ENCODE measurements at regions not wholly inside any gene's neighbourhood (a gene's known extent, or its start where the extent isn't known, plus 50 kb on each side); places are given as distances from the start of the nearest gene placed in this dataset.
"Not testable (repeated sequence)": the region's sequence is repeated elsewhere in the genome, so short reads cannot be mapped to it uniquely, and the experiment has no call there.

DNA sequence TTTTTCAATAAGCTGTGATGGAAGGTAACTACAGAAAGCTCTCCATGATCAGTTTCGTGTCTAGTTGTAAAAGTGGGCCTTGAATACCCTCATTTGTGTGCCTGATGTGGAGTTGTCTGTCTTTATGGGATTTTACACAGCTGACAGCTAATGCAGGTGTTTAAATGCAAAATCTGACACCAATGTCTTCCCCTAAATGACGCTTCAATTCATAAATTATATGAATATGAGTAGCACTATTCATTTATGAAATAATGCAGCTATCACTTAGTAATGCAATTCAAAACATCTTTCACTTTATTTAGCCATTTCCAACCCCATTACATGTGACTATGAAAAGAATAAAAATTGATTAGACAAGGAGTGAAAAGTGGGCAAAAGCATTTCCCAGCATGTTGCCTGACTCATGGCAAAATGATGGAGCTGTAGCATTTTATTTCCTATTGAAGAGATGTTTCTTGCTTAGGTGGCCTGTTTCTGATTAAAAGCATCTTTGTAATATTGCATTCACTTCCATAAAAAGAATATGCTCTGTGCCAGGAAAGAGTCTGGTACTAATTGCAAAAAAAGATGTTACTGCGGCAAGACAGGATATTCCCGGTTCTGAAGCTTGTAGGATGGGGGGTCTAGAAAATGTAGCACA lies 116.7 kb upstream of the HAPLN1 start:
- H3K27ac Mint-ChIP-seq, result no peak overlapping the region

DNA sequence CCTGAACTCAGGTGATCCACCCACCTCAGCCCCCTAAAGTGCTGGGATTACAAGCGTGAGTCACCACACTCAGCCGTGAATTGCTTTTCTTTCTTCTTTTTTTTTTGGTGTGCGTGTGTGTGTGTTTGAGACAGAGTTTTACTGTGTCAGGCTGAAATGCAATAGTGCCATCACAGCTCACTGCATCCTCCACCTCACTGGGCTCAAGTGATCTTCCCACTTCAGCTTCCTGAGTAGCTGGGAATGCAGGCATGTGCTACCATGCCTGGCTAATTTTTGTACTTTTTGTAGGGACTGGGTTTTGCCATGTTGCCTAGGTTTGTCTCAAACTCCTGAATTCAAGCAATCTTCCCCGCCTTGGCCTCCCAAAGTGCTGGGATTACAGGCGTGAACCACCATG lies 113.7 kb upstream of the HAPLN1 start:
- H3K9me3 Mint-ChIP-seq, result peaks cover 0 to 5% (median 2%) of the 10 kb centered on the region in 3 donors
- no peaks in the 10 kb centered on the region for H3K27me3 Mint-ChIP-seq
- H3K27ac Mint-ChIP-seq, result no peak overlapping the region
- H3K36me3 Mint-ChIP-seq, result no peaks in the 10 kb centered on the region
- H3K4me1 Mint-ChIP-seq, result no peaks in the 10 kb centered on the region
- no peak overlapping the region for H3K4me3 Mint-ChIP-seq

More for the DNA sequence above, 116.7 kb upstream of the HAPLN1 start:
- Mint-ChIP-seq H3K4me1 (no peaks in the 10 kb centered on the region), H3K4me3 (no peak overlapping the region), H3K36me3 (no peaks in the 10 kb centered on the region), H3K9me3 (peaks cover 0 to 2% (median 2%) of the 10 kb centered on the region in 3 donors), H3K27me3 (no peaks in the 10 kb centered on the region)

DNA sequence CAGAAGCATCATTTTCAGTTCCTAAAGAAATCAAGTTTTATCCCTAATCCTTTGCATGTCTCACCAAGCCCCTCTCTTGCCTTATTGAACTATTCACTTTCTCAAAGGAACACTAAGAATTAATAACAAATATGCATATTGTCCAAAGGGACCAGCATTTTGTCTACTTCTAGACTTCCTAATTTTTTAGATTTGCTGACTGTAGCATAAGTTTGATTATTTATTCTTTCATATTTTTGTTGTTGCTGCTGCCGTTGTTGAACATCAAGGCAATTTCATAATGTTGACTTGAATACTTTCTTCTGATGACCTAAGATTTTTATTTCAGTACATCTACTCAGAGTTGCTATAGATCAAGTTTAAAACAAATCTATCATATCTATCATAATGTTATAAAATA lies 111.2 kb upstream of the HAPLN1 start:
- no peaks in the 10 kb centered on the region for H3K27me3 Mint-ChIP-seq
- H3K27ac Mint-ChIP-seq, result no peak overlapping the region
- H3K9me3 Mint-ChIP-seq, result peaks cover 0 to 5% (median 2%) of the 10 kb centered on the region in 3 donors
- H3K36me3 Mint-ChIP-seq, result no peaks in the 10 kb centered on the region
- no peak overlapping the region for H3K4me3 Mint-ChIP-seq
- H3K4me1 Mint-ChIP-seq, result no peaks in the 10 kb centered on the region

DNA sequence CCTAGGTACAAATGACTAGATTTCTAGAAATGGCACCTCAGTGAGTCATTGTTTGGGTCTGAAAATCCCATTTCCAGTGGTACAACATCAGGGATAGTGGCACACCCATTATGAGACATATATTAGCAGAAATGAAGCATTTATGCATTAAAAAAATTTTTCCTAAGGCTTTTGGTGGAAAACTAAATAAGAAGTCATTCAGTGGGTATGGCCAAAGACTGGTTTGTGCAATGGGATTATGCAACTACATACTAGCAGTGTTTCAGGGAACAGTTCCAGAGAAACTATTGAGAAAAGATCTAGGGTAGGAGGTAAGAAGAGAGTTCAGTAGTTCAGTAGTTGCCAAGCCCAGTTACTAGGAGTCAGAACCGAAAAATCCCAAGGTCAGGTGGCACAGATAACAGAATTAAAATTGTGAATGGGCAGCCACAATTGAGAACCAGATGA lies 106.5 kb upstream of the HAPLN1 start:
- Mint-ChIP-seq H3K27ac (no peak overlapping the region), H3K27me3 (no peaks in the 10 kb centered on the region), H3K4me3 (no peak overlapping the region), H3K4me1 (no peaks in the 10 kb centered on the region), H3K36me3 (no peaks in the 10 kb centered on the region), H3K9me3 (peaks cover 0 to 6% (median 0%) of the 10 kb centered on the region in 3 donors)

DNA sequence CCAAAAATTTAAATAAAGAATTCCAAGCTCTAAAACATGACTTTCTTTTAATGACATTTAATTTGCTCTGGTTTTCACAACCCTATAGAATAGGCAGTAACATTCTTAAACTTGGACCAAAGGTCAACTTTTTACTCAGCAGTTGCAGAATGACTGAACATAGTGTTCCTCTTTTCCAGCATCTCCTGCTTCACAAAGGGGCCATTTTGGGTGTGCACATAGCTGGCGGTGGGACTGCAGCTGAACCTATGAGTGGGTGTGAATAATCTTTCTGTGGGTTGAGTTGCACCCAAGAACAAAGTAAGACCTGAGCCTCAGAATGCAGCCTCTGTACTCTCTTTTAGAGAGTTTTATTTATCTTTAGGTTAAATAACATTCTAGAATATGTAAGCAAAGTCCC lies 96.9 kb upstream of the HAPLN1 start:
- Mint-ChIP-seq H3K27ac (no peak overlapping the region), H3K9me3 (peaks cover 4 to 8% (median 6%) of the 10 kb centered on the region in 3 donors), H3K36me3 (no peaks in the 10 kb centered on the region), H3K4me1 (peaks cover 0 to 1% (median 0%) of the 10 kb centered on the region in 3 donors), H3K27me3 (no peaks in the 10 kb centered on the region), H3K4me3 (no peak overlapping the region)

DNA sequence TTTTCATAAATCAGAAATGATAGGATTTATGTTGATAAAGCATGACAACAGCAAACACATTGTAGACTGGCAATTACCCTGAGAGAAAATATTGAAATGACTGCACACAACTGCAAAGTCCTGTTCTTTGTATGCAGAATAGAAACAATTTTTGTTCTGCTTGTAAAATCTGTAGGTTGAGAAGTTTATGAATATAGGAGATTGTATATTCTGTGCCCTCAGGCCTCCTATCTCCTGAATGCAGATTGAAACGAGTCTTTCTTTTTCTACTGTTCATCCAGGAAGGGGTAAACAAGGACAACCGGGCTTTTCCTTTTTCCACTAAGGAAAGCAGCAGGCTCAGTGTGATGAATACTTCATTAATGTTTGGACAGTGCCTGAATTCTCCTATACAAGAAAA lies 95.0 kb upstream of the HAPLN1 start:
- Mint-ChIP-seq H3K4me1 (peaks cover 0 to 1% (median 0%) of the 10 kb centered on the region in 3 donors), H3K9me3 (peaks cover 3 to 6% (median 5%) of the 10 kb centered on the region in 3 donors), H3K4me3 (no peak overlapping the region), H3K36me3 (no peaks in the 10 kb centered on the region), H3K27me3 (no peaks in the 10 kb centered on the region), H3K27ac (no peak overlapping the region)

DNA sequence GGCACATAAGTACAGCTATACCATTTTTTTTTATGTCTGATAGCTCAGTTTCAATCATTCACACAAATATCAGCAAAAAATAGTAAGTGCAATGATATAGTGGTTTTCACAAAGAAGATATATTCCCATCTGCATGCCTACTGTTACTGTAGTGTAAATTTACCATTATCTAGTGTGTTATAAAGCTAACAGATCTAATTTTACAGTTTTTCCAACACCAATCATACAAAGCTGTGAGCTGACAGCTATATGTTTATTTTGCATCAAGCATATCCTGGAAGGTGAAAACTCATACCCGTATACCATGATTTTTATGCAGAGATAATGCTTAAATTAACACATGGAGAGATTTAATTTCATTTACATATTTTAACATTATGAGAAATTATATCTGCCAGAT lies 89.9 kb upstream of the HAPLN1 start:
- Mint-ChIP-seq H3K27me3 (no peaks in the 10 kb centered on the region), H3K9me3 (peaks cover 0 to 2% (median 0%) of the 10 kb centered on the region in 3 donors), H3K4me1 (no peaks in the 10 kb centered on the region), H3K27ac (no peak overlapping the region), H3K36me3 (no peaks in the 10 kb centered on the region), H3K4me3 (no peak overlapping the region)

DNA sequence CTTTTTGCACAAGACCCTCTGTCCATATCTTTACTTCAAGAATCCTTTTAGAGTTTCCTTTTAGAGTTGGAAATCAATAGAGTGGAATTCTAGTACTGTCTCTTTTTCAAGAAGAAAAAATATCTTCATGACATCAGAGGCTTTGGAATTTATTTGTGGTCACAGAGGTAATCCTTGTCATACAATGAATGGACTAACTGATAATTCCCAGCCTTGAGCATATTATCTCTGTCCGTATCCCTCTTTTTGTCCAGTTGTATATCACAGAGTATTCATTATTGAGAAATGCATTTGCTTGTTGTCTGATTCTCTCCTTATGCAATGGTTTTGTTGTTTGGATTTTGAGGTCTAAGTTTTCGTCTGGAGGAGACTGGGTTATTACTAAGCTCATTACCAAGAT lies 82.0 kb upstream of the HAPLN1 start:
- Mint-ChIP-seq H3K27ac (no peak overlapping the region), H3K4me3 (no peak overlapping the region), H3K9me3 (peaks cover 0 to 2% (median 0%) of the 10 kb centered on the region in 3 donors), H3K27me3 (no peaks in the 10 kb centered on the region), H3K4me1 (no peaks in the 10 kb centered on the region), H3K36me3 (peaks cover 2% of the 10 kb centered on the region)

DNA sequence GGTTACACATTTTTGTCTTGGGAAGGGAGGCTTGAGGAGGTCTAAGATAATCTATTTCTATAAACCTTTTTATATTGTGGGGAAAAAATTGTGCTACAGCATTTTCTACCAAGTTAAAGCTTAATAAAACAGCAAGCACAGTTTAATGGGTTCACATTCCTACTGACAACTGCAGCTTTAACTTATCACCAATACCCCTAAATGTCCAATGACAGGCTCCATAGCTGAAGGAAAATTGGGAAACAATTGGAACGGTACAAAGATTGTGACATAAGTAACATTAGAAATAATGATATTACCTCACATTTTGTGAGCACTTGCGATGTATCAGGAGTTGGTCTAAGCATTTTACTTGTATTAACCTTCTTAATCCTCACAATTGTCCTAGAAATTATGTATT lies 79.5 kb upstream of the HAPLN1 start:
- Mint-ChIP-seq H3K4me1 (no peaks in the 10 kb centered on the region), H3K9me3 (no peaks in the 10 kb centered on the region), H3K27ac (no peak overlapping the region), H3K4me3 (no peak overlapping the region), H3K27me3 (no peaks in the 10 kb centered on the region), H3K36me3 (peaks cover 2% of the 10 kb centered on the region)

DNA sequence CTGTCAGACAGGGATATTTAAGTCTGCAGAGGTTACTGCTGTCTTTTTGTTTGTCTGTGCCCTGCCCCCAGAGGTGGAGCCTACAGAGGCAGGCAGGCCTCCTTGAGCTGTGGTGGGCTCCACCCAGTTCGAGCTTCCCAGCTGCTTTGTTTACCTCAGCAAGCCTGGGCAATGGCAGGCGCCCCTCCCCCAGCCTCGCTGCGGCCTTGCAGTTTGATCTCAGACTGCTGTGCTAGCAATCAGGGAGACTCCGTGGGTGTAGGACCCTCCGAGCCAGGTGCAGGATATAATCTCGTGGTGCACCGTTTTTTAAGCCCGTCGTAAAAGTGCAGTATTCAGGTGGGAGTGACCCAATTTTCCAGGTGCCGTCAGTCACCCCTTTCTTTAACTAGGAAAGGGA lies 78.4 kb upstream of the HAPLN1 start:
- H3K4me3 Mint-ChIP-seq, H3K4me1 Mint-ChIP-seq, H3K27ac Mint-ChIP-seq, H3K27me3 Mint-ChIP-seq, H3K36me3 Mint-ChIP-seq, H3K9me3 Mint-ChIP-seq: not testable (repeated sequence)

DNA sequence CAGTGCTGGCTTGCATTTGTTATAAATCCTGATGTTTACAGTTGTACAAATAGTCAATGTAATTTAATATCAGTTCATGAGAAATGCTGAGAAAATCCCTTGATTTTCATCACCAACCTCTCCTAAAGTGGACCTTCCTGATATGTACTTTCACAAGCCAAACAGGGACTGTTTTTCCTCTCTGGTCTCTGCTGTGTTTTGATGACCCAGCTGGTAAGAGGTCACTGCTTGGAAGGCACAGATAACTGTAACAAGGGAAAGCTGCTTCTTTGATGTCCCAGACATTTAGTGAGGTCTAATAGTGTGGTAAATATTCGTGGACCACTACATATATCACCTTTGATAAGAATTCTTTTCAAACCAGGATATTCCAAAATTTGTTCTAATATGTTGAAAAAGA lies 68.7 kb upstream of the HAPLN1 start:
- Mint-ChIP-seq H3K27ac (no peak overlapping the region), H3K36me3 (no peaks in the 10 kb centered on the region), H3K4me3 (no peak overlapping the region), H3K4me1 (peaks cover 0 to 4% (median 0%) of the 10 kb centered on the region in 3 donors), H3K9me3 (peaks cover 0 to 5% (median 2%) of the 10 kb centered on the region in 3 donors), H3K27me3 (no peaks in the 10 kb centered on the region)

DNA sequence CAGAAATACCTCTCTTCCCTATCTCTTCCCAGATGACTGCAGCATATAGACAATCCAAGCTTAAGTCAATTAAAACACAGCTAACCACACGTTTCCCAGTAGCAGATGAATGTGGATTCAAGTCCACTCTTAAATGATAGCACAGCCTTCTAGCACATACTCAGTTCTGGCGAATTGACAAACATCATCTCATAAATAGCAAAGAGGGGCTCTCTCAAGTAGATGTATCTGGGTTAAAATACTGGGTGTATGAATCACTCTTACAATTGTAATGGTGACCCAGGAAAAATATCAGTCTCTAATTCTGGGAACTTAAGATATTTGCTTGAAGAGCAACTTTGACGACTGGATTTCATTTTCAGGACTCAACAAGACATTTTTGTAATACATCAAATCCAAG lies 67.0 kb upstream of the HAPLN1 start:
- Mint-ChIP-seq H3K4me1 (peaks cover 0 to 4% (median 0%) of the 10 kb centered on the region in 3 donors), H3K36me3 (no peaks in the 10 kb centered on the region), H3K27me3 (no peaks in the 10 kb centered on the region), H3K9me3 (peaks cover 0 to 5% (median 2%) of the 10 kb centered on the region in 3 donors), H3K4me3 (no peak overlapping the region), H3K27ac (no peak overlapping the region)

DNA sequence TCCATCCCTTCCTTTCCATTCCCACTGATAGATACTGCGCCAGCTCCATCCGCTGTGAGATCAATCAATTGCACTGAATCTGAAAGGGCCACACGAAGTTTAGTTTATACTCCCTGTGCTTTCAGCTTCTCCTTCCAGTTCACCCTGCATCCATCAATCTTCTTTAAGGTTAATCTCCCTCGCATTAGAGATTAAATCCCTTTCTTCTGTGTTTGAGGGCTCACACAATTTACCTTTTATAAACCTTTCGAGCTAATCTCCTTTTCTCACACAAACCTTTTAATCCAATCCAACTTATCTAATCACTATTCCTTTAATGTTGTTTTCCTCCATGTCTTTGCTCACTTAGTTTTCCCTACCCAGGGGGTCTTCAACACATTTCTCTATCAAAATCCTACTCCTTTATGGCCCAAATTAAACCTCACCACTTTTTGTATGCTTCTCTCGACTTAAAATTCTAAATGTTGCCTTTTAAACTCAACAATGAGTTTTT lies 64.6 kb upstream of the HAPLN1 start:
- H3K4me3 Mint-ChIP-seq, result no peak overlapping the region
- no peak overlapping the region for H3K27ac Mint-ChIP-seq

DNA sequence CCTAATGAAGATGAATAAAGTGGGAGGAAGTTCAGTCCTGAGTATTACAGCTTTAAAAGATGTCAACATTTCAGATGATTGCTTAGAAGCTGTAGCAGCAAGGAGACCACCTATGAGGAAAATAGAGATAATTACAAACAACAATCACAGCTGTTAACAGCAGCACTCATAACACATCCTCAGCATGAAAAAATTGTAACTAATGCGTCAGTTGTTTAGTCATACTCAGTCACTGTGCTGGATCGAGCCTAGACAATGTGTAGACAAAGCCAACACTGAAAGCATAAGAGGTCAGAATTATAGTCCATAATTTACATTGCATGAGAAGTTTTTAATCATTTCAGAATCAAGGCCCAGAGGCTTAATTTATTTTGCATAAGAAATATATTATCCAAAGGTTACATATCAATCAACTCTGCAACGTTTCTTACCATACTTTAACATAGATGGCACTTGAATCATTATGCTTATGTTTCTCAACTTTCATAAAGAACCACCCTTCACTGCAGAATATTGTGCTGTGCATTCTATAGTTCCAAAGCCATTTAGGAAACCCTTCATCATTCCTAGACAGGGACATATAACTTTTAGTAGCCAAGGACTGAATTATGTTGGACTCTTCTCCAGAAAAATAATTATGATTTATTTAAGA lies 60.2 kb upstream of the HAPLN1 start:
- H3K27me3 Mint-ChIP-seq, result no peaks in the 10 kb centered on the region
- H3K36me3 Mint-ChIP-seq, result peaks cover 1% of the 10 kb centered on the region
- no peak overlapping the region for H3K4me3 Mint-ChIP-seq
- peaks cover 0 to 4% (median 0%) of the 10 kb centered on the region in 3 donors for H3K4me1 Mint-ChIP-seq
- no peak overlapping the region for H3K27ac Mint-ChIP-seq
- H3K9me3 Mint-ChIP-seq, result peaks cover 0 to 5% (median 3%) of the 10 kb centered on the region in 3 donors

More for the DNA sequence above, 64.6 kb upstream of the HAPLN1 start:
- H3K4me1 Mint-ChIP-seq, result peaks cover 0 to 4% (median 0%) of the 10 kb centered on the region in 3 donors
- no peaks in the 10 kb centered on the region for H3K27me3 Mint-ChIP-seq
- H3K9me3 Mint-ChIP-seq, result peaks cover 0 to 2% (median 2%) of the 10 kb centered on the region in 3 donors
- no peaks in the 10 kb centered on the region for H3K36me3 Mint-ChIP-seq

DNA sequence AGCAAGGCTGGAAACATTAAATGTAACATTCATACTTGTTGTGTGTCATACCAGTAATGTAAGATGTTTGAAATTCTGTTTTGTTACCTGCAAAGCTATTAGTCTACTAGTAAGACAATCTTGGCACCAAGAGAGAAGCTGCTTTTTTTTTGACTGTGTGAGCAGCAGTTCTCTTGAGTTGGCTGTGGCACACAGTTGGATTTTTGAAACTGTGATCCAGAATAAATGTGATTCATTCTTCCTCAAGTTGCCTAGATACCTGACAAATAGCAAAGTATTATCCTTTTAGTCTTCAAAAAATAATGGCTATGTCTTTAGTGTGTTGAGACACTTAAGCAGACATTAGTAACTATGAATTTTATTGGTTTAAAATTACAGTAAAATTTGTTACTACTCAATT lies 57.2 kb upstream of the HAPLN1 start:
- no peak overlapping the region for H3K4me3 Mint-ChIP-seq
- no peaks in the 10 kb centered on the region for H3K4me1 Mint-ChIP-seq
- peaks cover 1% of the 10 kb centered on the region for H3K36me3 Mint-ChIP-seq
- no peak overlapping the region for H3K27ac Mint-ChIP-seq
- H3K9me3 Mint-ChIP-seq, result peaks cover 0 to 2% (median 1%) of the 10 kb centered on the region in 3 donors
- no peaks in the 10 kb centered on the region for H3K27me3 Mint-ChIP-seq

Data from IgD-negative memory B cell (primary cell).